NCI-H1436 treated with DMSO at 0.1 percent for 48 hours (cell line): ENCODE measurements at regions not wholly inside any gene's neighbourhood (a gene's known extent, or its start where the extent isn't known, plus 50 kb on each side); places are given as distances from the start of the nearest gene placed in this dataset.

ENCODE experiments used
- DNase-seq: peaks from one replicate; lab custom pipeline; 2025; lab: John Stamatoyannopoulos, UW

DNA sequence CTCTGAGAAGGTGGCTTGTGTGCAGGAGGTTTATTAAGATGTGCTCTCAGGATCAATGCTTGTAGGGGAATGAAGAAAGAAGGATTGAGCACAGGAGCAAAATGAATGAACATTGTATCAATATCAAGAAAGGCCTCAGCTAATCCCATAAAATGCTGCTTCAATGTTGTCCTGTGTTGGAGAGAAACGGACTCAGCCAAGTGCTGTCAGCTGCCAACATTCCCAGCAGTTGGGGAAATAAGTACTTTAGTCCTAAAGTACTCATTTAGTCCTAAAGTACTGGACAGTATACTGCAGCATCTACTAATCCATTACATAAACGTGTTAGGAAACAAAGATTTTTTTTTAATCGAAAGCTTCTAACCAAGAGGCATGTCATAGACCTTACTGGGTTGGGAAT lies 255.9 kb downstream of the SEC23A start:
- DNase-seq = no peak

DNA sequence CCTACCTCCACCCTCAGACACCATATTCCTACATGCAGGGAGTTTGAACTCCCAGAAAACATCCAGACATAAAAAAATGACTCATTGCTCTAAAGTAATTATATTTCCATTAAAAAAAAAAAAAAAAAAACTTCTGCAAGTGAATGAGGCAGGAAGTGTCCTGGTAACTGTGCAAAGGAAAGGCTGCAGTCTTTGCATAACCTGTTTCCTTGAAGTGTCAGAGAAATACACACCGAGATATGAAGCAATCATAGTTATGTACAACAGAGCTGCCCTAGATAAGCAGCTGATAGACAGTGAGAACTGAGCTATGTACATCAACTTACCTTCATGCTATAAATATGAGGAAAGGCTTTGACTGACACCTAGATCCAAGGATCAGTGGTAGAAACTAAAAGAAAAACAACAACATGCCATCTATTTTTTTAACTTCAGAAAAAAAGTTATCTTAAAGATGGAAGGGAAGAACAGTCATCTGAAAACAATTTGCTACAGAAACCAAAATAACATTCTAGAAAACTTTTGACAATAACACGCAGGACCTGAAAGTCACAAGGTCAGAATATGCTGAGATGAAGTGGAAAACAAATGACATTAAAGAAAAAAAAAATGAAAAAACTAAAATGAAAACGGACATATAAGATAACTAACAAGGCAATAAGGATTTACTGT lies 263.2 kb downstream of the SEC23A start:
- DNase-seq = no peak

DNA sequence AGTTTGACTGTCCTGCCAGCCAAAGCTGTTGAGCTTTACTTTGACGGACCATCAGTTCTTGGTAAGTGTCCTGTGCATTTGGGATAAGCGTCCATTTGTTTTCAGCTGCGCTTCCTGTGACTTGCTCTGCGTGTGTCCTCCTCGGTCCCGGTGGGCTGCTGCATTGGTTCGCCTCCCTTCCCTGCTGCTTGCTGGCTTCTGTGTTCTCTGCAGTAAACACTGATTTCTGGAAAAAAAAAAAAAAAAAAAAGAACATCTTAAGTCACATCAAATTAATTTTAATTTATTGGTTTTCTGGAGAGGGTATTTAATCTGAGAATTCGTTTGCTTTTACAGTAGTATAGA lies 264.1 kb downstream of the SEC23A start:
- DNase-seq = no peak

DNA sequence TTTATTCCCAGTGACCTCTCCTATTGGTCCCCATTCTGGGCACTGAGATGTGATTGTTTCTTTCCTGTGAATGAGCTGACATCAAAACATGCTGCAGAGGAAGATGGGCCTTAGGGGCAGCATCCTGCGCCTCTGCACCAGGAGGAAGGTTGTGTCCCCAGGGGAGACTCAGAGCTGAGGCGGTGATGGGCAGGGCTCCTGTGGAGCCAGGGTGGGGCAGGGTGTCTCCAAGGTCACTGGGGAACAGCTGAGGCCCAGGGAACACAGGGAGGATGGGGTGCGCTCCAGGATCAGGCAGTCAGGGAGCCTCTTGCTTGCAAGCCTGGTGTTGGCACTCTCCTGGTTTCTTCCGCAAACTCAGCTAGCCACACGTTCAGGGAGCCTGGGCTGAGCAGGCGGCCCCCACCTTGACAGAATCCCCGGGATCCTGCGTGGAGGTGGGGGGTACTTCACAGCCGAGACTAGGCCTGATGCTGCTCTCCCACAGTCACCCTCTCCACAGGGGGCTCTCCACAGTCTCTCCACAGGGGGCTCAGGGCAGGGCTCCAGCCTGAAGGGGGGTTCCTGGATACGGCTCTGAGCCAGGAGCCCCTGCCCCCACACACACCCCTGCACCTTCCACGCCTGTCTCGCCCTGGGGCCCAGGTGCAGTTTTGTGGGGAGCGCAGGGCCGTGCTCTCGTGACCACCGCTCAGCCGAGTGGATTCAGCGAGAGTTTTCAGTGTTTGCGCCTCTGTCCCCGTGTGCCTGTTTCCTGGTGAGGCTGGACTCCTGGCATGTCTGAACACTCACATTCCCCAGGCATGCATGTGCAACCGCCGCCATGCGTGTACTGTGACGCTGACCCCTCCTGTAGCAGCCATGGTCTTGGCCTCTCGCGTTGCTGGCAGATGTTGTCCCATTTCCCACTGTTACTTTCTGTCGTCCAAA lies 264.7 kb downstream of the SEC23A start:
- no peak for DNase-seq

DNA sequence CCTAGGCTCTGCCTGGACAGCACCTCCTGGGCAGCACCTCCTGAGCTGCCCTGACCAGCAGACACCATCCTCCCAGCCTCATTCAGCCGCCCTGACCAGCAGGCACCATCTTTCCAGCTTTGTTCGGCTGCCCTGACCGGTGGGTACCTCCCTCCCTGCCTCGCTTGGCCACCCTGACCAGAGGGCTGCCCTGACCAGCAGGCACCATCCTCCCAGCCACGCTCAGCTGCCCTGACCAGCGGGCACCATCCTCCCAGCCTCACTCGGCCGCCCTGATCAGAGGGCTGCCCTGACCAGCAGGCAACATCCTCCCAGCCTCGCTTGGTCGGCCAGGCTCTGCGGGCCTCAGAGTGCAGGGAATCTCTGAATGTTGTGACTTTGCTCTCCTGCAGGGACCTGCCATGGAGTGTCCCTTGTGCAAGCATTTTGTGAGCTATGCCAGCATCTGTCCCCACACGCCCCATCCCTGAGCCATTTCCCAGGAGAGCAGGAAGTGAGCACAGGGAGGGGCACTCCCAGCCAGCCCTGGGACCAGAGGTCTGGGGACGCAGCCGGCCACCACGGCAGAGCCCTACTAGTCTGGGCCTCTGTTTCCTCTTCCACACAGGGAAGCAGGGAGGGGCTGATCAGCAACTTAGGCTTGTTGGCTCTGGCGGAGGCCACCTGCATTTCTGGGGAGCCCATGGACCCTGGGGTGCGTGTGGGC lies 265.5 kb downstream of the SEC23A start:
- no peak for DNase-seq

DNA sequence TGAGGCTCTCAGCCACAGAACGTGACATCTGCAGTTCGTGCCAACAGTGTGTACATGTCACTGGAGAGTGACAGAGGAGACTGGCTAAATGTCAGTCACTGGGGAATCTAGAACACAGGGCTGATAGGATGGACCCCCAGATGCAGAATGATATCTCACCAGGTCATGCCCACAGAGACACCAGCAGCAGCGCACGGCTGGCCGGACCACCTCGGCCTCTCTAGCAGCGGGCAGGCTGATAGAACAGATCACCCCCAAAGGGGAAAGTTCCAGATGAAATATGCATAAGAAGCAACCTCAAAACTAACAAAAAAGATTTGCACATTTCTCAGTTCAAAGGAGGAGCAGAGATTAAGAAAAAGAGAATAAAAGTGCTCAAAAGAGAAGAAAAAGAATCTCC lies 266.5 kb downstream of the SEC23A start:
- no peak for DNase-seq

DNA sequence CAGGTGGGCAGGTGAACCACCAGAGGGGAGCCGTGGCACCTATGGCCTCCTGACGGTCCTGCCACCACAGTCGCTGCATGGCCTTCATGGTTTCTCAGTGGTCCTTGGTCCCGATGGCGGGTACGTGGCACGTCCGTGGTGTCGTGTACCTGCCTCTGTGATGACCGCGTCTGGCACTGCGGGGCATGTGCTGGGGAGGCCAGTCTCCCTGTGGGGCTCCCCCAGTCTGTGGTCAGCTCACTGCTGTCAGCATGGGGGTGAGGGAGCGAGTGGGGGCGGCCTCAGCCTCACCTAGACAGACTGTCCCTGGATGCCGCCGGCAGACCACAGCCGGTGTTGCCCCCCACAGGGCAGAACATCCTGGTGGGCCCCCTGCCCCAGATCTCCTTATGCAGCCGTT lies 267.2 kb downstream of the SEC23A start:
- DNase-seq = no peak

DNA sequence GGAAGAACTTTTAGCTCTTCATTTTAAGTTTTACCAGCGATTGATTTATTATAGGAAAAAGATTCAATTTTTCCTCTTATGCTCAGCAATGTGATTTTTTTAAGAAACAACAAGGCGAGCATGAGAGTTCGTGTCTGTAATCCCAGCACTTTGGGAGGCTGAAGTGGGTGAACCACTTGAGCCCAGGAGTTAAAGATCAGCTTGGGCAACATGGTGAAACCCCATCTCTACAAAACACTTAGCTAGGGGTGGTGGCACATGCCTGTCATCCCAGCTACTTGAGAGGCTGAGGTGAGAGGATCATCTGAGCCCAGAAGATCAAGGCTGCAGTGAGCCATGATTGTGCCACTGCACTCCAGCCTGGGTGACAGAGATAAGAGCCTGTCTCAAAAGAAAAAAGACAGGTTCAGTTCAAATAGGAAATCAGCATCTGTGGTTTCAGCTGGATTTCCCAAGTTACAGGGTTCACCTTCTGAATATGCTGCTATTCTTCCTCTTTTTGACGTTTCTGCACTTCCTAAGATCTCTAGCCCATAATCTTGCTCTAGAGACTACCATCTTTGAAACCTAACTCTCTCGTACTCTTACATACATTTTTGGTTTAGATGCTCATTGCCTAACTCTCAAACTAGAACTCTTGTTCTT lies 274.7 kb downstream of the SEC23A start:
- no peak for DNase-seq

DNA sequence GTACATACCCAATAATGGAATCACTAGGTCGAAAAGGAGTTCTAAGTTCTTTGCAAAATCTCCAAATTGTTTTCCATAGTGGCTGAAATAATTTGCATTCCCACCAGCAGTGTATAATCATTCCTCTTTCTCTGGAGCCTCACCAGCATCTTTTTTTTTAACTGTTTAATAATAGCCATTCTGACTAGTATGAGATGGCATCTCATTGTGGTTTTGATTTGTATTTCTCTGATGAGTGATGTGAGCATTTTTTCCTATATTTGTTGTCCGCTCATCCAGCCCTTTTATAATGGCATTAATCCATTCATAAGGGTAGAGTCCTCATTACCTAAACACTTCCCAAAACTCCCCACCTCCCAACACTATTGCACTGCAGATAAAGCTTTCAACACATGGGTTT lies 278.3 kb downstream of the SEC23A start:
- no peak for DNase-seq

DNA sequence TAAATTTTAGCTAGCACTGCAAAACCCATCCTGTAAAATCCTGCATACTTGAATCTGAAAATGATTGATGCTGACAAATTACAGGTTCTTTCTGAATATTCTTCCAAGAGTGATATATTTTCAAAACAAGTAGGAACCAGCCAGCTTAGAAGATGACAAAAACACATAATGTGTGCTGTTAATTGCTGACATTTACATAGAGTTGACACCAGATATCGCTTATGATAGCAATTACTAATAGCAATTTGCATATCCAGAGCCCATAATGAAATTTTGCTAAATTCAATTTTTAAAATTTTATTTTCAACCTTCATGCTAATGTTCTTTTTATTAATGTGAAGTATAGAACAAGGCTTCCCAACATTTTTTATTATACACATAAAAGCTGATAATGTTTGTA lies 284.5 kb downstream of the SEC23A start:
- DNase-seq = no peak

DNA sequence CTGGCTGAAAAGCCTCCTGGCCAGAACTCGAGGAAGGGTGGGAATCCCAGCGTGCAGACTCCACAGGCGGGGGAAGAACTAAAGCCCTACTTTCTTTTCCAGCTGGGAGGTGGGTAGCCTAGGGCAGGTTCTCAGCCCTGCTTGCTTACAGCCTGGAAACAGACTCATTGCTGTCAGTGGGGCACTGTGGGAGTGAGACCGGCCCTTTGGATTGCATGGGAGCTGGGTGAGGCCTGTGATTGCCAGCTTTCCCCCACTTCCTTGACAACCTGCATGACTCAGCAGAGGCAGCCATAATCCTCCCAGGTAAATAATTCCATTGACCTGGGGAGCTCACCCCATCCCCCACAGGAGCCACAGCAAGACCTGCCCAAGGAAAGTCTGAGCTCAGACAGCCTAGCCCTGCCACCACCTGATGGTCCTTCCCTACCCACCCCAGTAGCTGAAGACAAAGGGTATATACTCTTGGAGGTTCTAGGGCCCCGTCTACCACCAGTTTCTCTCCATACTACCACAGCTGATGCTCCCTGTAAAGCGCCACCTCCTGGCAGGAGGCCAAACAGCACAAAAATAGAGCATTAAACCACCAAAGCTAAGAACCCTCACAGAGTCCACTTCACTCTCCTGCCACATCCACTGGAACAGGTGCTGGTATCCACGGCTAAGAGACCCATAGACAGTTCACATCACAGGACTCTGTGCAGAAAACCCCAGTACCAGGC lies 294.1 kb downstream of the SEC23A start:
- DNase-seq = no peak

DNA sequence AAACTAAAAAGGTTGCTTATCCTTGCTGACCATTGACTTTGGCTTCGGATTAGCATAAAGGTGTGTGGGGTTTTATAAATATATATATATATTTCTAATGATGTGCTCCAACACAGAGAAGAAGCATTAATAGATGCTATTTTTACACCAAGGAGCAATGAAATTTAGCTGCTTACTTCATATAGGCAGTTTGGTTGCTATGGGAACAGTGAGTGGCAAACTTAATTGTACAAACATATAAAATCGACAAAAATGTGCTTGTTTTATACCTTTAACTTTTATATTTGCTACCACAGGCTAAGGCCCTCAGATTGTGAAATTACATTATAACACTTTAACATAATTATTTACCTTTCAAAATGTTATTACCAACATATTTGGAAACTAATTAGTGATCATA lies 303.4 kb downstream of the SEC23A start:
- no peak for DNase-seq

DNA sequence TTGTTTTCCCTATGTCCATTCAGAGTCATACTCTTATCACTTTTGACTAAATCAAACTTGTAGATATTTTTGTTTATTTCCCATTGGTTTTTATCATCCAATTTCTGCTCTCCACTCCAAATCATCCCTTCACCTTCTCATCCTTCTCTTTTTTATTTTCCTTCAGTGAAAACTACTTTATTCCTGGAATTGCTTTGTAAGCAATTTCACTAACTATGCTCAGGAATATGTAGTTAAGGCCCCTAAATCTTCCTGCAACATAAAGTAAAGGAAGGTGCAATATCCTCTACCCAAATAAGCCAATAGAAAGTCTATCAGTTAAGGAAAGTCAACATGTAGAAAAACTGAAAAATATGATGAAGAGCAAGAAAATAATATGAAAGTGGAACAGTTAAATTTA lies 308.4 kb downstream of the SEC23A start:
- no peak for DNase-seq

DNA sequence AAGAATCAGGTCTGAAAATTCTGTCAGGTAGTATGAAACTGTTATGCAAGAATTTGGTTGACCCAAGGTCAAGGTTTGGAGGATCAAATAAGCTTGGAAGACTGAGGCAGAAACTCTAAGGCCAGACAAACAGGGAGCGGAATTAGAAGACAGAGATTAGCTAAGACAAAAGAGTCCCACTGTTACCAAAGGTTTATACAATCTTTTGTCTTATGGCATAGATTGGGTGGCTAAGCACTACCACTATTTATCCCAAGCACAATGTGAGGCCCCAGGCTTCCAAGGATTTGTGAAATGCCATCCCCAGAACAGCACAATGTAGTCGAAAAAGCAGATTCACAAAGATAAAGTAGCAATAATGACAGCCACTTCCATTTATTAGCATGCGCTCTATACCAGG lies 311.2 kb downstream of the SEC23A start:
- DNase-seq = no peak

DNA sequence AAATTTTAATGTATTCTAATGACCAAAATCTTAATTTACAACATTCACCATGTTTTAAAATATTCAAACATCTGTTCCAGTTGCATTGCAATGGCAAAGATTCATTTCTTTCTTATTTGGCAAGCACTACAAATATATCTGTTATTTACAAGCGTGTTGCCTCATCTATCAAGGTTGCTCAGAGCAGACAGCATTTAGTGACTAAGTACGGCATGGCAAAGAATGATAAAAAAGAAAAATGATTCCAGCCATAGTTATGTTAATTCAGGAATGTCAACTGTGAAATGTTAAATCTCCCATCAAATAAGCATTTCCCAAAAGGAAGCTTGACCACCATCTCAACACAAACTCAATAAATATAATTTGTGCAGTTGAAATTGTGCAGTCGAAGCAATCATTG lies 312.1 kb downstream of the SEC23A start:
- no peak for DNase-seq

DNA sequence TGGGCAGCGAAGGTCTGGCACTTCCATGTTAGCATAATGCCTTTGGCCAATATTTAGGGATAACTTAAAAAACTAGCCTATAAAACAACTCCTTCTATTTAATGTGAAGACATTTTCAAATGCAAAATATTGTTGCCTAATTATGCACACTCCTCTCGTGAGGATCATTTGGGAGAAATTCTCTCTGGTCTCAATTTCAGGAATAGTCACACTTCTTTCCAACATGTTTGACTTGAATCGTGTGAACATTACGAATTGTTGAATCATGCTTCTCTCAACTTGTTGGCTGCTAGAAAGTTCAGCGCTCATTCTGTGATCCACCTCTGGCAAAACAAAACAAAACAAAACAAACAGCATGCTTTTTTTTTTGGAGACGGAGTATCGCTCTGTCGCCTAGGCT lies 313.2 kb downstream of the SEC23A start:
- DNase-seq = no peak

DNA sequence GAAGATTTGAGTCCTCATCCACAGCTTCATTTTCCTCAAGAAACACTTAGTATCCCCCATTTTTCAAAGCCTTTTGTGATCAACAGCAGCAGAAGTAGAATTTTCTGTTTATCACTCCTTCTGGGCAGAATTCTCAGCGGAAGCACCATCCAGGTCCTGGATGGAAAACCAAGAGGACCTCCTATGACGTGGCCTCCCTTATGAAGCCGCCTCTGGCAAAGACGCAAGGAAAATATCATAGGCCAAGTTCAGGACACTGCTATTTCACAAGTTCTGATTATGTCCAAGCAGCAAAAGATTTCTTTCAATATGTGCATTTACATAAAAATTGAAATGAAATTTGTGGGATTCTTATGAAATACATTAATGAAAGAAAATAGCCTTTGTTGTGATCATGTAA lies 315.0 kb downstream of the SEC23A start:
- DNase-seq = no peak

DNA sequence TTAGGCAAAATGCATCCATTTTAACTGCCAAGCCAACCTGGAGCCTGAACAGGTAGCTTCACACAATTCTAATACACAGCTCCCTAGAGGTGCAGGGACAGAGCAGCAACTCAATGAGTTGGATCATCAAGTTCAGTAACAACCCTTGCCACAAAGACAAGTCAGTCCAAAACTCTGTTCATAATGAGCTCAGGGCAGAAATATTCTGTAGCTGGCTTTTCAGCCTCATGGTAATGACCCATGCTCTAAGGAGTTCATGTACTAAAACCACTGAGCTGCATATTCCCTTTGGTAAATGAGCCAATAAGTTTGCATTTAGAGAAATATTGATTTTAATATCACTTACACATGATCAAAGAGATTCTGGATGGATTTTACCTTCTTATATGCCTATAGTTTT lies 316.1 kb downstream of the SEC23A start:
- DNase-seq = no peak

DNA sequence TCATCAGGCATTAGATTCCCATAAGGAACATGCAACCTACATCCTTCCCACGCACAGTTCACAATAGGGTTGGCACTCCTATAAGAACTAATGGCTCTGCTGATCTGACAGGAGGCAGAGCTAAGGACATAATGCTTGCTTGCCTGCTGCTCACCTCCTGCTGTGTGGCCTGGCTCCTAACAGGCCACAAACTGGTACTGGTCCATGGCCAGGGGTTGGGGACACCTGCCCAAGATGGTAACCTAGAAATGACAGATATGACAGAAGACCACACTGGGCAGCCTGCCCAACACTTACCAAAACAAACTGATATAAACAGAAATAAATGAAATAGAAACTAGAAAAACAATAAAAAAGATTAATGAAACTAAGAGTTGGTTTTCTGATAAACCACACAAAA lies 325.6 kb downstream of the SEC23A start:
- no peak for DNase-seq

DNA sequence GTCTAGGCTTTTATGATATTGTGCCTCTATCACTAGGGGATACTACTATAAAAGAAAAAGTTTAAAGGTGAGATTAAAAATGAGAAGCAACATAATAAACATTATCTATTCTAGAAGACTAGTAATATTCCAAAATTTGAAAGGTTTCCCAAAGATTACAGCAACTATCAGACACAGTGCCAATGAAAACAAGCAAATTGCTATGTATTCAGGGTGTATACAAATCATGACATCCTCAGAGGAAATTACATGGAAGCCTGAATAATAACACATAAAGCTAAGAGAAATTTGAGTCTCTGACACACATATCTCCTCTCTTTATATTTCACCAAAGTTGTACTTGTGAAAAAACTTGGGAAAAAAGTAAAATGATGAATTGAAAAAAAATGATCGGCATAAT lies 327.0 kb downstream of the SEC23A start:
- no peak for DNase-seq

DNA sequence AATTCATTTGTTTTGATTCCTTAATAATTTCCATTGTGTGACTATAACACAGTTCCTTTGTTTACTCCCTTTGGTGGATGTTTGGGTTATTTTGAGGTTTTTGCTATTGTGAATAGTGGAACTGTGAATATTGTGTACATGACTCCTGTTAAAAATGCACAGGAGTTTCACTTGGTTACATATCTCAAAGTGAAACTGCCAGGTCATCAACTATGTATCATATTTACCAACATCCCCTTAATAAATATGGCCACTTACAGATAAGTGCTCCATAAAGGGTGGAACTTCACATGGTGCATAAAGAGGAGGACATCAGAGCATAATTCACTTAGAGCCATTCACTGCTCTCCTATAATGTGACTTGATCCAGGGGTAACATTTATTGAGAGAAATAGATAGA lies 328.9 kb downstream of the SEC23A start:
- DNase-seq = no peak

DNA sequence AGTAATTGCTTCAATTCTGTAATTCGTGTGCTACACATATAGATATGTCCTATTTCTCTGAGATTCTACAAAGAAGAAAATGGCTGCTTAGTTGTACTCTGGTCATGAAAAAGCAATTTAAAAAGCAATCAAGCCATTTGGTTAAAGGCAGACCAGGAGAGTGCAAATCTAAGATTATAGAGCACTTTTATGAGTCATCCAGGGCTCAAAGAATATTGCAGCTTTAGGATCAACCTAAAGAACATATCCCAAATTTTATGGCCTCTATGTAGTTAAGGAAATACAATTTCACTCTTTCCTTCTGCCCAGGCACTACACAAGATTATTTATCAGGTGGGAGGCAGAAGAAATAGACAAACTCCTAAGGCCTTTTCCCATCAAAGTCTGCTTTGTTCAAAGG lies 332.8 kb downstream of the SEC23A start:
- DNase-seq = no peak
